GM12878 (cell line): ENCODE measurements at regions not wholly inside any gene's neighbourhood (a gene's known extent, or its start where the extent isn't known, plus 50 kb on each side); places are given as distances from the start of the nearest gene placed in this dataset.
"Not testable (repeated sequence)": the region's sequence is repeated elsewhere in the genome, so short reads cannot be mapped to it uniquely, and the experiment has no call there.

Experiments
- CUX1 ChIP-seq: IDR thresholded peaks from 2 replicates; pipeline ENCODE4 v1.6.1; 2012; ENCODE audit warnings: improper control_type of control experiment, low read depth, low read length; ENCODE audit not compliant: insufficient replicate concordance
- ETV6 ChIP-seq, 2 experiments: fragments of 450-650 bp in 1 of 2; IDR thresholded peaks in 1 of 2; conservative IDR thresholded peaks in 1 of 2; 2 replicates each; pipeline ENCODE4 v1.6.1; 2014; ENCODE audit warnings: antibody characterized with exemption in 1 of 2, borderline replicate concordance in 1 of 2, low read depth in 1 of 2, mild to moderate bottlenecking in 1 of 2, moderate library complexity in 1 of 2
- MLLT1 ChIP-seq: fragments of 450-650 bp; IDR thresholded peaks from 2 replicates; pipeline ENCODE4 v1.6.1; 2016; ENCODE audit warnings: mild to moderate bottlenecking
- MXI1 ChIP-seq: fragments of 150-350 bp; IDR thresholded peaks from 2 replicates; pipeline ENCODE4 v1.6.1; 2011; ENCODE audit warnings: low read depth, mild to moderate bottlenecking, inconsistent platforms, low read length, improper control_type of control experiment

GRCh38 chr4:189653130-189653653, 287.5 kb upstream of the FRG1 start:
- not testable (repeated sequence) for TF ChIP-seq MLLT1; MXI1; CUX1; ETV6 (conservative IDR thresholded peaks at IDR 0.05 in 1 of 2, IDR thresholded peaks at IDR 0.05 in 1 of 2; ENCODE audit: borderline replicate concordance in 1 of 2, low read depth in 1 of 2)
